Body of pancreas (tissue), 4 donors: ENCODE measurements at regions not wholly inside any gene's neighbourhood (a gene's known extent, or its start where the extent isn't known, plus 50 kb on each side); places are given as distances from the start of the nearest gene placed in this dataset.

ENCODE experiments used
- ATAC-seq: fragments of 150-250 bp; one replicate; pipeline ENCODE4 v1.9.1; 2016
- DNase-seq, 4 donors: peaks; one replicate each; pipeline ENCODE4 v3.0.0-alpha.2; 2019
- H3K27ac ChIP-seq, 4 donors: fragments of 200-600 bp; sonication (generic); 1 replicate in 3 of 4; 2 replicates in 1 of 4; pipeline versions ENCODE4 v1.5.1 to v1.6.1; 2016 to 2019; ENCODE audit warnings: mild to moderate bottlenecking in 1 of 4, mixed read lengths in 1 of 4, moderate library complexity in 1 of 4
- H3K27me3 ChIP-seq, 2 donors: fragments of 200-600 bp; sonication (generic); one replicate each; pipeline ENCODE4 v1.6.0; 2016; ENCODE audit warnings: mild to moderate bottlenecking in 1 of 2
- H3K36me3 ChIP-seq, 2 donors: fragments of 200-600 bp; sonication (generic); replicated peaks in 1 of 2; 2 replicates each; pipeline ENCODE4 v1.5.1; 2016; ENCODE audit warnings: low read depth in 2 of 2; ENCODE audit not compliant: insufficient read depth in 1 of 2
- H3K4me1 ChIP-seq: fragments of 200-600 bp; sonication (generic); one replicate; pipeline ENCODE4 v1.6.0; 2016
- H3K4me3 ChIP-seq, 2 donors: fragments of 200-600 bp; sonication (generic); 1 replicate in 1 of 2; 2 replicates in 1 of 2; pipeline ENCODE4 v1.5.1; 2016 to 2019
- H3K9me3 ChIP-seq, 3 donors: fragments of 200-600 bp; sonication (generic); 1 replicate in 2 of 3; 2 replicates in 1 of 3; pipeline ENCODE4 v1.5.1; 2016
- CTCF ChIP-seq, 7 experiments: fragments of 450-650 bp in 4 of 7; fragments of 200-600 bp in 3 of 7; sonication (generic) in 3 of 7; IDR thresholded peaks; one replicate each; pipeline ENCODE4 v1.5.1; 2016 to 2019; ENCODE audit warnings: antibody characterized with exemption in 7 of 7
- POLR2A ChIP-seq, 3 donors: fragments of 450-650 bp; IDR thresholded peaks; one replicate each; pipeline ENCODE4 v1.6.1; 2016; ENCODE audit warnings: antibody characterized with exemption in 3 of 3, mild to moderate bottlenecking in 2 of 3
- WGBS, 2 donors: methylation state at CpG; one replicate each; pipeline ENCODE4 v1.1.5; 2017; 5-methylcytosine and 5-hydroxymethylcytosine counted together
- intact Hi-C: fragments of 100-400 bp; cut with DNase I; formaldehyde crosslinking; loops from one replicate; pipeline ENCODE4 v1.15.1; 2023

GRCh38 chr5:107204413-107204812 lies 466.3 kb downstream of the EFNA5 start:
- Histone ChIP-seq H3K9me3 (no peaks in the 10 kb centered on the region), H3K27ac (no peak overlapping the region), H3K4me3 (no peak overlapping the region), H3K36me3 (no peaks in the 10 kb centered on the region), H3K4me1 (no peaks in the 10 kb centered on the region), H3K27me3 (no peaks in the 10 kb centered on the region)
- ATAC-seq (no peak), DNase-seq (no peak)
- intact Hi-C loops, result no loop called here
- 68 to 78% methylated on average over 5 of the region's 5 CpGs for WGBS, 2 donors
- TF ChIP-seq POLR2A (IDR thresholded peaks at IDR 0.05), result no peak
- TF ChIP-seq CTCF (IDR thresholded peaks at IDR 0.05), result no peak

GRCh38 chr5:107203243-107203642 lies 467.5 kb downstream of the EFNA5 start:
- H3K4me1 ChIP-seq, result no peaks in the 10 kb centered on the region
- DNase-seq (no peak), ATAC-seq (no peak)
- H3K9me3 ChIP-seq, result no peaks in the 10 kb centered on the region
- no peak for TF ChIP-seq POLR2A (IDR thresholded peaks at IDR 0.05)
- TF ChIP-seq CTCF (IDR thresholded peaks at IDR 0.05), result no peak
- WGBS, 2 donors, result 87 to 90% methylated on average over 4 of the region's 4 CpGs
- no peaks in the 10 kb centered on the region for H3K36me3 ChIP-seq
- intact Hi-C loops, result no loop called here
- H3K4me3 ChIP-seq, result no peak overlapping the region
- no peak overlapping the region for H3K27ac ChIP-seq
- no peaks in the 10 kb centered on the region for H3K27me3 ChIP-seq

- H3K36me3 ChIP-seq, result no peaks in the 10 kb centered on the region
- H3K27me3 ChIP-seq, result no peaks in the 10 kb centered on the region
- ATAC-seq (no peak), DNase-seq (no peak)
- H3K4me3 ChIP-seq, result no peak overlapping the region
- no peaks in the 10 kb centered on the region for H3K9me3 ChIP-seq
- 80 to 83% methylated on average over 4 of the region's 4 CpGs for WGBS, 2 donors
- H3K4me1 ChIP-seq, result no peaks in the 10 kb centered on the region
- intact Hi-C loops, result no loop called here
- no peak for TF ChIP-seq POLR2A (IDR thresholded peaks at IDR 0.05)
- TF ChIP-seq CTCF (IDR thresholded peaks at IDR 0.05), result no peak
- H3K27ac ChIP-seq, result no peak overlapping the region
Measured at GRCh38 chr5:107199756-107200155, 471.0 kb downstream of the EFNA5 start.

GRCh38 chr5:107196500-107197059 lies 474.2 kb downstream of the EFNA5 start:
- no peak overlapping the region for H3K4me3 ChIP-seq
- WGBS, 2 donors, result 77 to 78% methylated on average over 4 of the region's 4 CpGs
- no peaks in the 10 kb centered on the region for H3K4me1 ChIP-seq
- no peaks in the 10 kb centered on the region for H3K9me3 ChIP-seq
- TF ChIP-seq CTCF (IDR thresholded peaks at IDR 0.05) (no peak), POLR2A (IDR thresholded peaks at IDR 0.05) (no peak)
- intact Hi-C loops, result no loop called here
- ATAC-seq, result no peak
- no peak overlapping the region for H3K27ac ChIP-seq
- DNase-seq, result no peak
- no peaks in the 10 kb centered on the region for H3K36me3 ChIP-seq
- H3K27me3 ChIP-seq, result no peaks in the 10 kb centered on the region

GRCh38 chr5:107195890-107196395 lies 474.8 kb downstream of the EFNA5 start:
- WGBS, 2 donors, result 91 to 92% methylated on average over 6 of the region's 6 CpGs
- no peaks in the 10 kb centered on the region for H3K4me1 ChIP-seq
- H3K27ac ChIP-seq, result no peak overlapping the region
- no peak overlapping the region for H3K4me3 ChIP-seq
- TF ChIP-seq CTCF (IDR thresholded peaks at IDR 0.05), result no peak
- TF ChIP-seq POLR2A (IDR thresholded peaks at IDR 0.05), result no peak
- H3K27me3 ChIP-seq, result no peaks in the 10 kb centered on the region
- no peak for DNase-seq
- no peaks in the 10 kb centered on the region for H3K36me3 ChIP-seq
- no peaks in the 10 kb centered on the region for H3K9me3 ChIP-seq
- intact Hi-C loops, result no loop called here
- no peak for ATAC-seq
